HCT116 (cell line): ENCODE measurements at regions not wholly inside any gene's neighbourhood (a gene's known extent, or its start where the extent isn't known, plus 50 kb on each side); places are given as distances from the start of the nearest gene placed in this dataset.

ENCODE experiments used
- MAX ChIP-seq: IDR thresholded peaks from 2 replicates; pipeline ENCODE4 v1.6.1; 2012
- POLR2A ChIP-seq: IDR thresholded peaks from 2 replicates; pipeline ENCODE4 v1.7.0; 2011; ENCODE audit warnings: borderline replicate concordance; ENCODE audit not compliant: insufficient read depth, insufficient read length; ENCODE audit errors: extremely low read depth
- ZNF274 ChIP-seq: fragments of 200-500 bp; sonication (Bioruptor generic); IDR thresholded peaks from 2 replicates; pipeline ENCODE4 v1.6.1; 2014; ENCODE audit warnings: mild to moderate bottlenecking, low read depth, low read length, inconsistent platforms
- TF ChIP-seq, protein P1 (sequence below), 3 experiments: fragments of 200-600 bp in 1 of 3; sonication (generic) in 1 of 3; IDR thresholded peaks in 2 of 3; conservative IDR thresholded peaks in 1 of 3; 2 replicates each; pipeline ENCODE4 v1.5.1; 2012 to 2017; ENCODE audit warnings: low read depth in 2 of 3, low read length in 2 of 3, antibody characterized with exemption in 1 of 3, borderline replicate concordance in 1 of 3, control low read depth in 1 of 3, mild to moderate bottlenecking in 1 of 3, mixed read lengths in 1 of 3, mixed run types in 1 of 3, moderate library complexity in 1 of 3; ENCODE audit not compliant: insufficient read depth in 1 of 3

DNA sequence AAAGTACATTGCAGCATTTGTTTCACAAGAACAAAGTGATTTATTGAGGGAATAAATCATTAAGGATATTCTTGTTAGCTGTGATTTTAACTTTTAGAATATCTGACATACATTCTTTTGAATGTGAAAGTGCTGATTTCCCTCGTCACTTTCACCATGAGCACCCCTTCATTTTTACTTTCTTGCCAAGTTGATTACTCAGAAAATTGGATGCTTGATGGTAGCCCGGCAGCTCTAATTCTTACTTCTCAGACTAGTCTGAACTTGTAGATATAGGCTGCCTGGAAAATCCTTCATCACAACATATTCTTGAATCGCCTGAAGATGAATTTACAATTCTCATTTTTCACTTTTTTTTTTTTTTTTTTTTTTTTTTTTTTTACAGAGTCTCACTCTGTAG, 147.1 kb upstream of the SMLR1 start:
- TF ChIP-seq ZNF274 (no peak), MAX (no peak), POLR2A (no peak)
- TF ChIP-seq, protein P1, sequence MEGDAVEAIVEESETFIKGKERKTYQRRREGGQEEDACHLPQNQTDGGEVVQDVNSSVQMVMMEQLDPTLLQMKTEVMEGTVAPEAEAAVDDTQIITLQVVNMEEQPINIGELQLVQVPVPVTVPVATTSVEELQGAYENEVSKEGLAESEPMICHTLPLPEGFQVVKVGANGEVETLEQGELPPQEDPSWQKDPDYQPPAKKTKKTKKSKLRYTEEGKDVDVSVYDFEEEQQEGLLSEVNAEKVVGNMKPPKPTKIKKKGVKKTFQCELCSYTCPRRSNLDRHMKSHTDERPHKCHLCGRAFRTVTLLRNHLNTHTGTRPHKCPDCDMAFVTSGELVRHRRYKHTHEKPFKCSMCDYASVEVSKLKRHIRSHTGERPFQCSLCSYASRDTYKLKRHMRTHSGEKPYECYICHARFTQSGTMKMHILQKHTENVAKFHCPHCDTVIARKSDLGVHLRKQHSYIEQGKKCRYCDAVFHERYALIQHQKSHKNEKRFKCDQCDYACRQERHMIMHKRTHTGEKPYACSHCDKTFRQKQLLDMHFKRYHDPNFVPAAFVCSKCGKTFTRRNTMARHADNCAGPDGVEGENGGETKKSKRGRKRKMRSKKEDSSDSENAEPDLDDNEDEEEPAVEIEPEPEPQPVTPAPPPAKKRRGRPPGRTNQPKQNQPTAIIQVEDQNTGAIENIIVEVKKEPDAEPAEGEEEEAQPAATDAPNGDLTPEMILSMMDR (IDR thresholded peaks at IDR 0.05 in 2 of 3, conservative IDR thresholded peaks at IDR 0.05 in 1 of 3; ENCODE audit: borderline replicate concordance in 1 of 3, insufficient read depth in 1 of 3, low read depth in 2 of 3, low read length in 2 of 3): no peak
